ENCODE measurements at regions not wholly inside any gene's neighbourhood (a gene's known extent, or its start where the extent isn't known, plus 50 kb on each side); places are given as distances from the start of the nearest gene placed in this dataset.

- TF ChIP-seq CTCF (IDR thresholded peaks at IDR 0.05) (no peak), POLR2A (IDR thresholded peaks at IDR 0.05) (no peak)
Measured at GRCh38 chrY:19899011-19899410, 154.5 kb upstream of the KDM5D start.
